Lung microvascular endothelial cell (primary cell): ENCODE measurements at regions not wholly inside any gene's neighbourhood (a gene's known extent, or its start where the extent isn't known, plus 50 kb on each side); places are given as distances from the start of the nearest gene placed in this dataset.
"Not testable (repeated sequence)": the region's sequence is repeated elsewhere in the genome, so short reads cannot be mapped to it uniquely, and the experiment has no call there.

Source experiments
- DNase-seq, 2 donors: peaks; one replicate each; pipeline versions ENCODE4 v3.0.0 to v3.0.0-alpha.2; 2010; ENCODE audit warnings: low read depth in 2 of 2

DNA sequence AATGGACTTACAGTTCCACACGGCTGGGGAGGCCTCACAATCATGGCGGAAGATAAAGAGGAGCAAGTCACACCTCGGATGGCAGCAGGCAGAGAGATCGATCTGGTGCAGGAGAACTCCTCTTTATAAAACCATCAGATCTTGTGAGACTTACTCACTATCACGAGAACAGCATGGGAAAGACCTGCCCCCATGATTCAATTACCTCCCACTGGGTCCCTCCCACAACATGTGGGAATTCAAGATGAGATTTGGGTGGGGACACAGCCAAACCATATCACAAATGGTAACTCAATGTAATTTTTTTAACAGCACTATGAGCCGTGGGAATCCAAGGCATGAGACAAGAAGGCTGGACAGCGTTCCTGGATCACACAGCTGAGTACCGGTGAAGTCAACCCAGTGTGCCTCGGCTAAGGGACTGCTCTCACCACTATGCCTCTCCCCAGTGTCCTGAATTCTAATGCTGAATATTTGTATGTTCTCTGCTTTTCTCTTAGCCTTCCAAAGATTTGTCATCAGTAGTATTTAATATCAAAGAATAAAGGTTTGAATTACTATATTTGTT is 84.3 kb downstream of the IRS2 start:
- DNase-seq = not testable (repeated sequence)

GRCh38 chr13:109700176-109700575 is 86.2 kb downstream of the IRS2 start:
- DNase-seq = peak; percentile 49 to 63

GRCh38 chr13:109699628-109700071 is 86.7 kb downstream of the IRS2 start:
- no peak for DNase-seq

DNA sequence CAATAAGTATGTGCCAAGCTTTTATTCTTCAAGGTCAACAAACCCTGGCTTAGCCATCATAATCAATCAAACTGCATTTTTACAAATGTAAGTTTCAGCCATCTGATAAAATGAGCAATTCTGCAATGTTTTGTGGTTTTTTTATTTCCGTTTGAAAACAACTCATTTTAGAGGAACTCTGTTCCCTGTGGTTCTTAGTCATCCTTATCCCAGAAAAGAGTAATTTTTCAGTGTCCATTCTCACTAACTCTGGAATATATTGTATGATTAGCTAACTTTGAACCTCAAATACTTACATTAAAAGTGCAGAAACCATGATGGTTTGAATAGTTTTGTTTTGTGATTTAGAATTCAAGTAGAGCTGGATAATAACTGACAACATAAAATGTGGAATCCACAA is 87.6 kb downstream of the IRS2 start:
- peak in 1 of 2 donors; percentile 3 for DNase-seq

DNA sequence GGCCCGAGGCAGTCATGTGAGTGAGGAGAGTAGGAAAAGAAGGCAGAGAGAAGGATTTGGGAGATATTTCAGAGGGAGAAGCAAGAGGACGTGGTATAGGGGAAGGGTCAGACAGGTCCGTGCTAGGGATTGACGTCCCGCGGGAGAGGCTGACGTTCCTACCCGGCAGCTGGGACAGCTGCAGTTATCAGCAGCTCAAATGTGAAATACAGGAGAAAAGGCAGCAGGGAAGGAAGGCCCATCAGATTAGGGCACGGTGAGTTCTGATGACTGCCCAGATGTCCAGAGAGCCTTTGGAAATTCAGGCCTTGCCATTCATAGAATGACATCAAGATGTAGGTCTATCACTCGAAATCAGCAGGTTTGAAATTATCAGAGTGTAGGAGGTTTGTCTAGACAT is 88.4 kb downstream of the IRS2 start:
- no peak for DNase-seq

- no peak for DNase-seq
These were observed 90.8 kb downstream of the IRS2 start for GRCh38 chr13:109695402-109696190.

- no peak for DNase-seq
These were observed 91.4 kb downstream of the IRS2 start for GRCh38 chr13:109694972-109695371.

- no peak for DNase-seq
These were observed 93.2 kb downstream of the IRS2 start for GRCh38 chr13:109693213-109693612.

GRCh38 chr13:109691689-109692088 is 94.7 kb downstream of the IRS2 start:
- no peak for DNase-seq

DNA sequence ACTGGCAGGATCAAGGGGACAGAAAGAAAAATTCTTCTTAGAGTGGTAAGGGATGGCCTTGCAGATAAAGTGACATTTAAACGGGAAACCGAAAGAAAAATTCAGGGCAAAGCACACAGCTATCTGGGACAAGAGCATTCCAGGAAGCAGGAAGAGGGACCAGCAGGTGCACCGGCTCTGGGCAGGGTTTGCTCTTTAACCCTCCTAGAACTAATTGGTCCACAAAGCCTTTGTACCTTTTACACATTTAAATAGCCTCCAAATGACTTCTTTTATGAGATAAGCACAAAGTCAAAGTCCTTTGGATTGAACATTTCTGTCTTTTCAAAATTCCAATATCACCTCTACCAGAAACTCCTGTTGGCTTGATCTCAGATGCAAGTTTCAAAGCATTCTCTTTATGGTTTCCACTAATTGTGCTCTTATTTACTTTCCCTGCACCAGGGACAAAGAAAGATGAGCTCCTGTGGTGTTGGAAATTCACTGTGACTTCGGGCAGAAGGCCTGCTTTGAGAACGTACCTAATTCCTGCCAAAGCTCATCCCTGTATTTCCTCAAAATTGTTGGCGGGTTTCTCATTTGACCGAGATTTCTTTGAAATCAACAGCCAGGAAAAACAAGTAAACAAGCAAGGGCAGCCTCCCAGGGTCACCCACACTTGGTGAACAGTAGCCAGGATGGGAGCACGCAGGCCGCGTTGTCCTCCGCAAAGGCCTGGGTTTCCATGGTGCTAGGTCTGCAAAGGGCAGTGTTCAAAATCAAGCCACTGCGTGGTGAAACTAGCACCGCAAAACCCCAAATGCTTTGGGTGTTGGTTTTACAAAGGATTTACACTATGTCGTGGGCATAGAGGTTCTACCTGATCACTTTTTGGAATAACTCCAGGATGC is 98.6 kb downstream of the IRS2 start:
- DNase-seq = no peak

- DNase-seq = no peak
These were observed 101.2 kb downstream of the IRS2 start for GRCh38 chr13:109685203-109685602.

DNA sequence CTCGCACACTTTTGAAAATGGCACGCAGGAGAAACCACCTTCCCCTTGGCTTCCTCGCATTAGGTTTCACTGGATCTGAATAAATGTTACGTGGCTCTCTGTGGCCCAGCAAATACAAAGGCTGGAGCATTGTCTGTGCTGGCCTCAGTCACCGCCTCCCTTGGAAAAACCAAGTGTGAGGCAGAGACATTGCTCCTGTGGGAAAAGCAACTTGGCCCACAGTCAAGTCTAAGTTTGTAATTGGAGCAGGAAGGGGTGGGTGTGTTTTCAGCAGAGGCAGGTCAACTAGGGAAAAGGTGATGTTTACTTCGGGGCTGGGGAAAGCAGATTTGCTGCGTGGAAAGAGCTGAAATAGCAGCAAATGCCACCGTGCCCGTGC is 101.6 kb downstream of the IRS2 start:
- peak in 1 of 2 donors; percentile 68 for DNase-seq

DNA sequence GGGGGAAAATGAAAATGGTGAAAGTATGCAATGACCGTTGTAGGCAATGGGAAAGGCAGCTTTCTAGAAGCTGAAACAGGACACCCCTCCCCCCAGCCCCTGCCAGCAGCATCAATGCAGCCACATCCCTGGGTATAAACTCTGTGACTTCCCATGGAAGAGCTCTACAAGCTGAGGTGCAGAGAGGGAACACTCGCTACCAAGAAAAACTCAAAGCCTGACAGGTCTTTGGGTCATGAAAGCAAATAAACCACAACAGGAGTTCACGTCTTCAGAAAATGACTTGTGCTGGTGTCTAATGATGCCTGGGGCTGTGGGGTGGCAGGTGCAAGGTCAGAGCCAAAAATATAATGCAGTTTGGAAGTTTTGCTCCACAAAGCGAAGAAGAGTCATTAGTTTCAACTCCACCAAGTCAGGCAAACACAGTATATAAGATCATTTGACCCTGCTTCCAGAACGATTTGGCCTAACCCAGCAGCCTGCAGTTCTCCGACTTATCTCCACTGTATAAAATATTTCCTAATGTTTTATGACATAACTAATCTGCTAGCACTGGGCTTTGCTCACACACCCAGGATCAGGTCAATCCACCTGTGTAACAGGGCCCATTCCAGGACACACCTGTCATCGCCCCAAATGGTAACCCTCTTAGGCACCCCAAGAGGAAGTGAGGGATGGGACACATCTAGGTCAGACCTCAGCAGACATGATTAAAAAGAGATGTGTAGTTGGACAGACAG is 102.1 kb downstream of the IRS2 start:
- DNase-seq = no peak

DNA sequence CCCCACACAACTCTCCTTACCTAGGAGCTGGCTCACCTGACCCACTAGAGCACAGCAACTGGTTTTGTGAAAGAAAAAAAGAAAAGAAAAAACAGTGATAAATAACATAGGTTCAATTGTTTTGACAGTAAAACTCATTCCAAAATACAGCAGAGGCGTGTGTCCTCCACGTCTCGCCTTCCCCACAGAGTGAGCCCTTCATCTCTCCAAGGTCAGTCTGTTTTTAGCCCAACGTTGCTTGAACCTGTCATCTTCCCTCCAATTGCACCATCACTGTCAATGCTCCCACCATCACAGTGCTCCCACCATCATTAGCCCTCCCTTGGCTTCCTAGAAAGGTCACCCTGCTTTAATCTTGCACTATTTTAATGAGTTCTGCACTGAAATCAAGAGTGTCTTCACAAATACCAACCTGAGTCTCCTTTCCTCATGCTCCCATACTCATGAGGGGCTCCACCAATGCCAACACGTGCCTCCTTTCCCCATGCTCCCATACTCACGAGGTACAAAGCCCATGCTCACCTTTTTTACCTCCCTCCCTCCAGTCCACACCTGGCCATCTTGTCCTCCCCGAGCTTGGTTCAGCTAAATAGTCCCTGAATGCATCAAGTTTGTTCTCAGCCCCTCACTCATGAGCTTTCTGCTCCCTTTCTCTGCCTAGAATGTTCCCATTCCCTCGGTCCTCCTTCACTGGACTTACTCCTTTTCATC is 103.7 kb downstream of the IRS2 start:
- DNase-seq = no peak

DNA sequence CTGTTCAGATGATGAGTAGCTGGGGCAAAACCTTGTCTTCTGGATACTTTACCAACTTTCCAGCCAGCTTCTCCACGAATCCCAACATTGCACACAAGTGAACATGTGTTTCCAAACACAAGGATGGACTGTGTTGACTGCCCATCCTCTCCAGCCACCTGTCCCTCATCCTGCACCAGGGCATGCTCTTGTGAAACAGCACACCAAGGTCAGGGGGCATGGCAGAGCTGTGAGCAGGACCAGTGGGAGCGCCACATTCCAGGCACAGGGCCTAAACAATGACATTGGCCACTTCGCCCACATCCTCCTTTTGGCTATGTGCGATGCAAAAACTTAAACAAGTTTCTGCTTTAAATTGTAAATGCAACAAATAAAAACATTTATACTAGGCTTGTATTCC is 105.5 kb downstream of the IRS2 start:
- no peak for DNase-seq

GRCh38 chr13:109680288-109680687 is 106.1 kb downstream of the IRS2 start:
- no peak for DNase-seq

DNA sequence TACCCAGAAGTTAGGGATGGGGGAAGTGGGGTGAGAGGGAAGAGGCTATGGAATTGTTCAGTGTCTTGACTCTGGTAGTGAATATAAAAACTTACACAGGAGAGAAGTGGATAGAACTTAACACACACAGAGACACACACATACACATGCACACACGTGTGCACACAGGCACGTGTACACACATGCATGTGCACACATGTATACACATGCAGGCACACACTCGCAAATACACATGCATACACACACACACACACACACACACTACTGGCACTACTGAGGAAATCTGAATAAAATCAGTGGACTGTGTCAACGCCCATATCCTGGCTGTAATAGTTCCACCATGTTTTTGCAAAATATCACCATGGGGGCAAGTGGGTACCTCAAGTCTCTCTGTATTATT is 107.9 kb downstream of the IRS2 start:
- DNase-seq = no peak

- DNase-seq = no peak
These were observed 109.2 kb downstream of the IRS2 start for GRCh38 chr13:109677206-109677605.

DNA sequence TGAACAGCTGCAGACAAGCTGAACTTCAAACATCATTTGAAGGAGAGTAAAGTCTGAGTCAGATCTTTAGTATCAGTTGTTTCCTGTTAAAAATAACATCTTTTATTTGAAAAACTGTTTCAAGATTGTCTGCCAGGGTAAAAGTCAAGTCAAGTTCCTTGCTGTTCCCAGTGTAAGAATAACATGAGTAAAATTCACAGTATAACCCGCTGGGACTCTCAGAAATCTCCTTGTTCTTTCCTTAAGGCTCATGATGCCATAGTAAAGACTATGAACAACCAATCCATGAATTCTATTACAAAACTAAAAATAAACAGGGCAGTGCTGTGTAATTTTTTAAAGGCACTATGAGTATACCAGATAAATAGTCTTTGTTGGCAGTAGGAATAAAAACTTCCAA is 112.9 kb downstream of the IRS2 start:
- no peak for DNase-seq

GRCh38 chr13:109672545-109672944 is 113.8 kb downstream of the IRS2 start:
- no peak for DNase-seq

- DNase-seq = no peak
These were observed 114.5 kb downstream of the IRS2 start for GRCh38 chr13:109671919-109672318.
